Left renal cortex interstitium (tissue), 4 donors: ENCODE measurements at regions not wholly inside any gene's neighbourhood (a gene's known extent, or its start where the extent isn't known, plus 50 kb on each side); places are given as distances from the start of the nearest gene placed in this dataset.

Experiments
- DNase-seq, 4 donors: peaks; one replicate each; pipeline ENCODE4 v3.0.0-alpha.2; 2013; ENCODE audit warnings: low read depth in 4 of 4, low spot score in 2 of 4, missing footprints in 1 of 4

DNA sequence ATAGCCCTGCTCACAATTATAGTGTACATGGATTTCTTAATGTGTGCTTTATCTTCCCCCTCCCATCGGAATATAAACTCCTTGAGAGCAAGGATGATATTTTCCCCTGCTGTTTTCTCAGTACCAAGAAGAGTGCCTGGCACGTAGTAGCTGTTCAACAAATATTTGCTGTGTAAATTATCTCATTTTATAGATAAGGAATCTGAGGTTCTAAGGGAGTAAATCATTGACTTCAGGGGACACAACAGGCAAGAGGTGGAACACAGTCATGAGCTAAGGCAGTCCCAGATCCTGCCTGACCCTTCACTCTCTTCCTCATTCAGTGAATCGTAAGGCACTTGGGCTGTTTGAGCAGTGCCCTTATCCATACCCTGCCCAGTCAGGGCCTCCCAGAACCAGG, 187.3 kb upstream of the TNP1 start:
- DNase-seq, result no peak

DNA sequence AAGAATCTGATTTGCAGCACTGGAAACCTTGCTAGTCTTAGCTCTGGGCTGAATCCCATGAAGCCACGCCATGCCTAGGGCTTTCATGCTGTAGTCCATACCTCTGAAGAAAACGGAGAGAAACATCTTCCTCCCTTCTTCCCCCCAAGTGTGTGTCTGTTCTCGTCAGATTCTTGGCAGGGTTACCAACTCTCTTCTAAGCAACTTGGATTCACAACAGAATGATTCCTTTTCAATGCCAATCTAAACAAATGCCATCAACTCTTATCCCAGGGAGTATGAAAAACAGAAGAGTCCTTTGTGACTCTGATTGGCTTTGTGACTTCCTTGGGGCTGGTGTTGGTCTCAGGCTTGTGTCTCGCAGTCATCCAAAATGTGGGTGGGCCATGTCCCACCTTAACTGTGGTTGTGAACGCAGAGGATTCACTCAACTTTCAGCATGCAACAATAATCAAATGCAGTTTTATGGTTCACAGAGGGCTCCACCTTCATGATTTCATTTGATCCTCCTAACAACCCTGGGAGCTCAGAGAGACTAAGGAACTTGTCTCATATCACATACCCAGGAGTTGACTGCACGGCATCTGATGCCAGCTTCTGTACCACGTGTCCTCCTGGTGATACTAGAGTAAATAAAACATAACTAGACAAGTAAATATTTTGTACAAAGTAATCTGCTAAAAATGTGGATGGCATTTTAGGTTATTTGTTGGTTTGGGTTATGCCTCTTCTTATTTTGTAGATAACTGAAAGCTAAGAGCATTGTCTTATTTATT, 186.0 kb upstream of the TNP1 start:
- DNase-seq, result no peak

- DNase-seq, result no peak
Observed at GRCh38 chr2:217040099-217040498, 180.2 kb upstream of the TNP1 start.

- DNase-seq, result no peak
Observed at GRCh38 chr2:217038001-217038400, 178.1 kb upstream of the TNP1 start.

- no peak for DNase-seq
Observed at GRCh38 chr2:217037353-217037752, 177.5 kb upstream of the TNP1 start.

- DNase-seq, result no peak
Observed at GRCh38 chr2:217035967-217036366, 176.1 kb upstream of the TNP1 start.

GRCh38 chr2:217033186-217033585, 173.3 kb upstream of the TNP1 start:
- no peak for DNase-seq

GRCh38 chr2:217031445-217031844, 171.6 kb upstream of the TNP1 start:
- DNase-seq, result no peak

DNA sequence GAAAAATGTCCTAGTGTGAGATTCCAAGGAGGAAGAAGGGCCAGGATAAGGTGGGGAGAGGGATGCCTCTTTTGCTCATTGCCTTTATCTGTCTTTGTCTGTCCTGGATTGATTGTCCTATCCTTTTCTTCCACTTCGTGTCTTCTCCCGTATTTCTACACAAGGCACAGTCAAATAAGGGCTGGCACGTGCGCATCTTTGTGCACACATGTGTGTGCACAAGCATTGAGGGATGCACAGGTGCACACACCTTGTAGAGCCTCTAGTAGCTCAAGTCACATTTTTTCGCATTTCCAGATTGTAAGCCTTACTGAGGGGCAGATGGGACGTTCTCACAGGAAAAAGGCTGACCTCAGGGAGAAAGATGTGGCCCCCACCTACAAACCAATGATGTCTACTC, 170.2 kb upstream of the TNP1 start:
- no peak for DNase-seq

GRCh38 chr2:217028128-217028527, 168.3 kb upstream of the TNP1 start:
- no peak for DNase-seq

- DNase-seq, result no peak
Observed at GRCh38 chr2:217027414-217027813, 167.6 kb upstream of the TNP1 start.

GRCh38 chr2:217026569-217026968, 166.7 kb upstream of the TNP1 start:
- no peak for DNase-seq

GRCh38 chr2:217026161-217026560, 166.3 kb upstream of the TNP1 start:
- DNase-seq, result no peak

DNA sequence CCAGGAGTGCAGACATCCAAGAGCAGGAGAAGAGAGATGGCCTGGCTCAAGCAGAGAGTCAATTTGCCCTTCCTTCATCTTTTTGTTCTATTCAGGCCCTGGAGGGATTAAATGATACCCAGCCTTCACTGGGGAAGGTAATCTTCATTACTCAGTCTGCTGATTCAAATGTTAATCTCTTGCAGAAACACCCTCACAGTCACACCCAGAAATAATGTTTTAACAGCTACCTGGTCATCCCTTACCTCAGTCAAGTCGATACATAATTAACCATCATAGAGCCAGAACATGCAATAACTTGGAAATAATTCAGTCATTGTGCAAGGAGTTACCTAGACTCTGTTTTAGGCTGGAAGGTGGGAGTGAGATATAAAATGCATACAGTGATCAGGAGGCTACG, 163.7 kb upstream of the TNP1 start:
- DNase-seq, result no peak

- DNase-seq, result no peak
Observed at GRCh38 chr2:217017456-217018252, 157.8 kb upstream of the TNP1 start.

DNA sequence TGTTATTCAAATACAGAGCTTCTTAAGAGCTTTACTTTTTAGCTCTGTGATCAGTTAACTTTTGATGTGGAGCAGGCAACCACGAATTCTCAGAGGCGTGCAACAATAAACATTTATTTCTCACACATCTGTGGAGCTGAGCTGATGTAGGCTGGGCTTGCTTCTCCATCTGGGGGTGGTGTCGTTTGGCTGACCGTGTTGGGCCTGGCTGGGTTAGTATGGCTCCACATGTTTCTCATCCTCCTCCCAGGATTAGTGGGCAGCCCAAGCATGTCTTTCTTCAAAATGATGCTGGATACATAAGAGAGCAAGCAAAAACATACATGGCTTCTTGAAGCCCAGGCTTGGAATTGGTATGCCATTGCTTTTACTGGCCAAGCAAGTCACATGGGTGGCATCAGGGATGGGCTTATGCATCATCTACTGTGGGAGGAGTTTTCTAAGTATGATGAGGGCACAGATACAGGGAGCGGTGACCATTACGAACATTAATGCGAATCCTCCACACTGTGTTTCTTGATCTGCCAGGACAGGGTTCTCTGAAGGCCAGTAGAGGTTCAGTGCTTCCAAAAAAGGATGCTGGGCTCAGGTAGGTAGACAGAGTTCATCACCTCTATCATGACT, 157.0 kb upstream of the TNP1 start:
- no peak for DNase-seq

GRCh38 chr2:217014328-217015105, 154.7 kb upstream of the TNP1 start:
- DNase-seq, result no peak

- DNase-seq, result no peak
Observed at GRCh38 chr2:217013926-217014325, 154.1 kb upstream of the TNP1 start.

DNA sequence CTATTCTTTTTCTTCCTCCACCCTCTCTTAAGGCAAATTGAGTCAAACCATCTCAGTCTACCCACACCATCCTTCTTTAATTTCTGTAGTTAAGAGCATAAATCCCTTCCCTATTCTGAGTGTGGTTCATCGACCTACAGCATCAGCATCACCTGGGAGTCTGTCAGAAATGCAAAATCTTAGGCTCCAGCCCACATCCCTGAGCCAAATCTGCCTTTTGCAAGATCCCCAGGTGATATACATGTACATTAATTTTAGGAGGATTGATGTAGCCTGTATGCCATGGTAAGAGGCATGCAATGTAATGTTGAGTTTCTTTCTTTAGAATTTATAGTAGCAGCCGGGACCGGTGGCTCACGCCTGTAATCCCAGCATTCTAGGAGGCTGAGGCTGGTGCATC, 151.7 kb upstream of the TNP1 start:
- no peak for DNase-seq

DNA sequence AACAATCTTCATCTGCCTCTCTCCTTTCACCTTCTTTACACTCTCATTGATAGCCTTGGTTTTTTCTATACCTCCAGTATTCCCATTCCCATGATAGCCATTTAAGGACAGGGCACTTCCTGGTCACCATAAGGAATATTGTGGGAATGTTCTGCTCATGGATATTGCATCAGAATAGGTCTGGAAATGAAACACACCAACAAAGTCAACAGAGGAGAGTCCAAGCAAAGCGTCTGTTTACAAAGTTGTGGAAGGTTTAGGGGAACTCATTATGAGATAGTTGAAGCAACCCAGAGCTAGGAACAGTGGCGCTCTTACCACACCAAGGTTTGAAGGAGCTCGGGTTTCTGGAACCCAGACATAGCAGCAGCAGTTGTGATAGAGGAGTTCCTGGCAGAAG, 150.3 kb upstream of the TNP1 start:
- DNase-seq, result no peak

DNA sequence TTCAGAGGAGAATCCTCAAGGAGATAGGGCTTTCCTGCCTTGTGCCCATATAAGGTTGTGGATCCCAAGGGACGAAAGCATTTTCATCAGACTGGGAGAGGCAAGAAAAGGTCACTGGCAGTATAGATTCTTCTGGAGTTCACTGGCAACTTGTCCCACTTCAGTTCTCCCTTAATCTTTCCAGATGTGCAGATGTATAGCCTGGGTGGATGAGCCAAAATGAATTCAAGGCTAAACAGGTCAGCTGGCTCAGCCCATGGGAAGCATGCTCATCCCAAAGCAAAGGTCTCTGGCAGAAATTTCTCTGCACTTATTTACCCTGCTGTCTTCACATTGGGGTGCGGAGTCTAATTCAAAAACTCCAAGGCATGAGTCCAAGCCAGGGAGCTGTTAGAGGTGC, 148.9 kb upstream of the TNP1 start:
- DNase-seq, result no peak
